MM.1S (cell line): ENCODE measurements at regions not wholly inside any gene's neighbourhood (a gene's known extent, or its start where the extent isn't known, plus 50 kb on each side); places are given as distances from the start of the nearest gene placed in this dataset.

ENCODE experiments used
- EZH2 ChIP-seq: fragments of 300-600 bp; sonication (generic); optimal IDR thresholded peaks from 2 replicates; pipeline ENCODE3; 2017; ENCODE audit warnings: low read depth, mild to moderate bottlenecking, antibody characterized with exemption, low read length, mixed read lengths
- EZH2phosphoT487 ChIP-seq: fragments of 300-600 bp; sonication (generic); IDR thresholded peaks from 2 replicates; pipeline ENCODE4 v1.6.1; 2018; ENCODE audit warnings: antibody characterized with exemption, low read length
- TF ChIP-seq, protein P1 (sequence below): fragments of 300-600 bp; sonication (generic); IDR thresholded peaks from 2 replicates; pipeline ENCODE4 v1.5.1; 2016; ENCODE audit warnings: antibody characterized with exemption, low read length, mixed read lengths

DNA sequence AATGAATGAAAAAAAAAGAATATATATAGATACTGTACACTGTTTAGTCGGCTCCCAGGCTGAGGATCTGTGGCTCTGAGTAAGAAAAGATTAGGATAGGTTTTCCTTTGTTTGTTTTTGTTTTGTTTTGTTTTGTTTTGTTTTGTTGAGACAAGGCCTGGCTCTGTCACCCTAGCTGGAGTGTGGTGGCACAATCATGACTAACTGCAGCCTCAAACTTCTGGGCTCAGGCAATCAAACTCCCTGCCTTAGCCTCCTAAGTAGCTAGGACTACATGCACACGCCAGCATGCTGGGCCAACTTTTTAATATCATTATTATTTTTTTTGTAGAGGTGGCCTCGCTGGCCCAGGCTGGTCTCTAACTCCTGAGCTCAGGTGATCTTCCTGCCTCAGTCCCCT lies 87.9 kb upstream of the PTBP2 start:
- no peak for TF ChIP-seq EZH2phosphoT487
- TF ChIP-seq, protein P1, sequence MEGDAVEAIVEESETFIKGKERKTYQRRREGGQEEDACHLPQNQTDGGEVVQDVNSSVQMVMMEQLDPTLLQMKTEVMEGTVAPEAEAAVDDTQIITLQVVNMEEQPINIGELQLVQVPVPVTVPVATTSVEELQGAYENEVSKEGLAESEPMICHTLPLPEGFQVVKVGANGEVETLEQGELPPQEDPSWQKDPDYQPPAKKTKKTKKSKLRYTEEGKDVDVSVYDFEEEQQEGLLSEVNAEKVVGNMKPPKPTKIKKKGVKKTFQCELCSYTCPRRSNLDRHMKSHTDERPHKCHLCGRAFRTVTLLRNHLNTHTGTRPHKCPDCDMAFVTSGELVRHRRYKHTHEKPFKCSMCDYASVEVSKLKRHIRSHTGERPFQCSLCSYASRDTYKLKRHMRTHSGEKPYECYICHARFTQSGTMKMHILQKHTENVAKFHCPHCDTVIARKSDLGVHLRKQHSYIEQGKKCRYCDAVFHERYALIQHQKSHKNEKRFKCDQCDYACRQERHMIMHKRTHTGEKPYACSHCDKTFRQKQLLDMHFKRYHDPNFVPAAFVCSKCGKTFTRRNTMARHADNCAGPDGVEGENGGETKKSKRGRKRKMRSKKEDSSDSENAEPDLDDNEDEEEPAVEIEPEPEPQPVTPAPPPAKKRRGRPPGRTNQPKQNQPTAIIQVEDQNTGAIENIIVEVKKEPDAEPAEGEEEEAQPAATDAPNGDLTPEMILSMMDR = no peak
- TF ChIP-seq EZH2 = no peak
